ENCODE measurements at regions not wholly inside any gene's neighbourhood (a gene's known extent, or its start where the extent isn't known, plus 50 kb on each side); places are given as distances from the start of the nearest gene placed in this dataset.

DNA sequence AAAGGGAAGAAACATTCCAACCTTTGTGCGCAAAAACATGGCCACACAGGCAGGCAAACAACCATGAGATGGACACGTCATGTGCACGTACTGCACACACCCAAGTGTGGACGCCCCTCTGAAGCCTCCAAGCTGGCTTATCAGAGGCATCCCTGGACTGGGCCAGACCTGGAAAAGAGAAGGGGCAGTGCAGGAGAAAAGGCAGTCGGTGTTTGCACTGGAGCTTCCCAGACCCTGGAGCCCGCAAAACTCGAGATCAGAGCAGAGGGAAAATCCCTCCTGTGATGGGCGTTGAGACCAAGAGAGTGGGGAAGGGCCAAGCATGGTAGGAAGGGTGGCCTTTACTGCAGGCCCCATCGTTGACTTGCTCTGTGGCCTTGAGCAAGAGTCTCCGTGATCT is 269.5 kb downstream of the CYRIA start:
- intact Hi-C loops (cut with DNase I; ENCODE audit: low total_unique reads) = no loop called here
- Histone ChIP-seq H3K4me3 (no peak overlapping the region), H3K27ac (no peak overlapping the region), H3K4me1 (no peaks in the 10 kb centered on the region), H3K9me3 (no peaks in the 10 kb centered on the region), H3K27me3 (no peaks in the 10 kb centered on the region), H3K36me3 (ENCODE audit: low read depth, missing control alignments) (no peaks in the 10 kb centered on the region)
- TF ChIP-seq, protein P1, sequence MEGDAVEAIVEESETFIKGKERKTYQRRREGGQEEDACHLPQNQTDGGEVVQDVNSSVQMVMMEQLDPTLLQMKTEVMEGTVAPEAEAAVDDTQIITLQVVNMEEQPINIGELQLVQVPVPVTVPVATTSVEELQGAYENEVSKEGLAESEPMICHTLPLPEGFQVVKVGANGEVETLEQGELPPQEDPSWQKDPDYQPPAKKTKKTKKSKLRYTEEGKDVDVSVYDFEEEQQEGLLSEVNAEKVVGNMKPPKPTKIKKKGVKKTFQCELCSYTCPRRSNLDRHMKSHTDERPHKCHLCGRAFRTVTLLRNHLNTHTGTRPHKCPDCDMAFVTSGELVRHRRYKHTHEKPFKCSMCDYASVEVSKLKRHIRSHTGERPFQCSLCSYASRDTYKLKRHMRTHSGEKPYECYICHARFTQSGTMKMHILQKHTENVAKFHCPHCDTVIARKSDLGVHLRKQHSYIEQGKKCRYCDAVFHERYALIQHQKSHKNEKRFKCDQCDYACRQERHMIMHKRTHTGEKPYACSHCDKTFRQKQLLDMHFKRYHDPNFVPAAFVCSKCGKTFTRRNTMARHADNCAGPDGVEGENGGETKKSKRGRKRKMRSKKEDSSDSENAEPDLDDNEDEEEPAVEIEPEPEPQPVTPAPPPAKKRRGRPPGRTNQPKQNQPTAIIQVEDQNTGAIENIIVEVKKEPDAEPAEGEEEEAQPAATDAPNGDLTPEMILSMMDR (IDR thresholded peaks at IDR 0.05) = no peak
- no peak for TF ChIP-seq POLR2A (IDR thresholded peaks at IDR 0.05)
- 77 to 83% methylated on average over 10 of the region's 10 CpGs for WGBS, 2 donors
- DNase-seq = no peak

GRCh38 chr2:16395601-16396000 is 270.0 kb downstream of the CYRIA start:
- Histone ChIP-seq H3K4me3 (no peak overlapping the region), H3K4me1 (no peaks in the 10 kb centered on the region), H3K27me3 (no peaks in the 10 kb centered on the region), H3K9me3 (no peaks in the 10 kb centered on the region), H3K27ac (no peak overlapping the region), H3K36me3 (ENCODE audit: low read depth, missing control alignments) (no peaks in the 10 kb centered on the region)
- DNase-seq = no peak
- intact Hi-C loops (cut with DNase I; ENCODE audit: low total_unique reads) = no loop called here
- no peak for TF ChIP-seq POLR2A (IDR thresholded peaks at IDR 0.05)
- TF ChIP-seq, protein P1 (IDR thresholded peaks at IDR 0.05) = no peak
- WGBS, 2 donors = 88 to 91% methylated on average over 1 of the region's 1 CpG

DNA sequence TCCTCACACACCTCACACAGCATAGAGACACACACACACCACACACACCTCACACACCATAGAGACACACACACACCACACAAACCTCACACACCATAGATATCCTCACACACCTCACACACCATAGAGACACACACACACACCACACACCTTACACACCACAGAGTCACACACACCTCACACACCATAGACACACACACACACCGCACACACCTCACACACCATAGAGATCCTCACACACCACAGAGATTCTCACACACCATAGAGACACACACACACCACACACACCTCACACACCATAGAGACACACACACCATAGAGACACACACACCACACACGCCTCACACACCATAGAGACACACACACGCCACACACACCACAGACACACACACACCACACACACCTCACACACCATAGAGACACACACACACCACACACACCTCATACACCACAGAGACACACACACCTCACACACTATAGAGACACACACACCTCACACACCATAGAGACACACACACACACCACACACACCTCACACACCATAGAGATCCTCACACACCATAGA is 270.6 kb downstream of the CYRIA start:
- Histone ChIP-seq H3K27ac (no peak overlapping the region), H3K9me3 (no peaks in the 10 kb centered on the region), H3K4me3 (no peak overlapping the region), H3K27me3 (no peaks in the 10 kb centered on the region), H3K4me1 (no peaks in the 10 kb centered on the region), H3K36me3 (ENCODE audit: low read depth, missing control alignments) (no peaks in the 10 kb centered on the region)
- no peak for DNase-seq
- TF ChIP-seq POLR2A (IDR thresholded peaks at IDR 0.05) = no peak
- TF ChIP-seq, protein P1 (IDR thresholded peaks at IDR 0.05) = no peak
- WGBS, 2 donors = 56 to 62% methylated on average over 3 of the region's 3 CpGs
- intact Hi-C loops (cut with DNase I; ENCODE audit: low total_unique reads) = no loop called here

GRCh38 chr2:16394072-16394985 is 271.3 kb downstream of the CYRIA start:
- intact Hi-C loops (cut with DNase I; ENCODE audit: low total_unique reads) = no loop called here
- TF ChIP-seq, protein P1 (IDR thresholded peaks at IDR 0.05) = no peak
- TF ChIP-seq POLR2A (IDR thresholded peaks at IDR 0.05) = no peak
- Histone ChIP-seq H3K27me3 (no peaks in the 10 kb centered on the region), H3K36me3 (ENCODE audit: low read depth, missing control alignments) (no peaks in the 10 kb centered on the region), H3K27ac (no peak overlapping the region), H3K9me3 (no peaks in the 10 kb centered on the region), H3K4me3 (no peak overlapping the region), H3K4me1 (no peaks in the 10 kb centered on the region)
- WGBS, 2 donors = 59 to 86% methylated on average over 7 to 15 of the region's 15 CpGs
- DNase-seq = peak; percentile 24
